ENCODE measurements at regions not wholly inside any gene's neighbourhood (a gene's known extent, or its start where the extent isn't known, plus 50 kb on each side); places are given as distances from the start of the nearest gene placed in this dataset.

GRCh38 chr10:59020502-59020901 is 155.9 kb upstream of the PHYHIPL start:
- no peak for TF ChIP-seq CTCF (IDR thresholded peaks at IDR 0.05)
- no peak for TF ChIP-seq EP300 (IDR thresholded peaks at IDR 0.05)
- no peak for TF ChIP-seq POLR2A (IDR thresholded peaks at IDR 0.05; ENCODE audit: low read depth)

Measured in esophagus muscularis mucosa (tissue), 4 donors.